Activated B cell treated with CpG ODN at 0.5 μM for 24 hours (primary cell): ENCODE measurements at regions not wholly inside any gene's neighbourhood (a gene's known extent, or its start where the extent isn't known, plus 50 kb on each side); places are given as distances from the start of the nearest gene placed in this dataset.

ENCODE experiments used
- ATAC-seq: fragments of 200-7000 bp; cut with Tn5 transposase; one replicate; pipeline ENCODE4 v1.10.0; 2021; ENCODE audit warnings: low read depth, mild to moderate bottlenecking, moderate library complexity
- CTCF ChIA-PET: fragments of 350-600 bp; sonication (Branson Sonifier 250); formaldehyde crosslinking; loops from one replicate; lab custom pipeline; 2021; ENCODE audit warnings: antibody characterized with exemption; lab: Charles Lee
- POLR2A ChIA-PET: fragments of 350-600 bp; sonication (Branson Sonifier 250); formaldehyde crosslinking; loops from one replicate; lab custom pipeline; 2021; ENCODE audit warnings: antibody characterized with exemption; lab: Charles Lee
- DNase-seq: peaks from one replicate; pipeline ENCODE4 v3.0.0; 2022
- H3K27ac Mint-ChIP-seq: one replicate; pipeline ENCODE4 v1.8.0; 2020; ENCODE audit warnings: mixed read lengths
- H3K27me3 Mint-ChIP-seq: one replicate; pipeline ENCODE4 v1.8.0; 2021; ENCODE audit warnings: mixed read lengths
- H3K36me3 Mint-ChIP-seq: one replicate; pipeline ENCODE4 v1.8.0; 2021; ENCODE audit warnings: low read depth, mixed read lengths
- H3K4me1 Mint-ChIP-seq: one replicate; pipeline ENCODE4 v1.8.0; 2021; ENCODE audit warnings: mixed read lengths
- H3K4me3 Mint-ChIP-seq: one replicate; pipeline ENCODE4 v1.8.0; 2020; ENCODE audit warnings: mild to moderate bottlenecking, mixed read lengths
- H3K9me3 Mint-ChIP-seq: one replicate; pipeline ENCODE4 v1.8.0; 2020; ENCODE audit warnings: mixed read lengths
- CTCF ChIP-seq: fragments of 200-600 bp; IDR thresholded peaks from one replicate; pipeline ENCODE4 v1.8.0; 2022; ENCODE audit warnings: antibody characterized with exemption, mild to moderate bottlenecking
- intact Hi-C: fragments of 100-400 bp; cut with micrococcal nuclease; formaldehyde crosslinking; loops from one replicate; pipeline ENCODE4 v1.15.1; 2024

GRCh38 chr2:60400462-60401246, 152.8 kb downstream of the BCL11A start:
- Mint-ChIP-seq H3K36me3 (peaks cover 4% of the 10 kb centered on the region), H3K4me1 (peaks cover 54% of the 10 kb centered on the region), H3K27me3 (no peaks in the 10 kb centered on the region), H3K9me3 (no peaks in the 10 kb centered on the region), H3K27ac (peak overlapping the region; percentile 88), H3K4me3 (peak overlapping the region; percentile 56)
- CTCF ChIA-PET, result no interaction called here
- POLR2A ChIA-PET, result interaction anchor here (0.6 to 2.5 kb wide), 10 partner anchors 9 to 498 kb away, joined by 3 to 11 read pairs (median 6); no protein-coding TSS in a partner anchor
- intact Hi-C loops, result loop anchor here (1.0 kb wide), 1 partner anchor 8 kb away; no protein-coding TSS in a partner anchor
- DNase-seq (no peak), ATAC-seq (peak; percentile 81)
- no peak for TF ChIP-seq CTCF

GRCh38 chr2:60394463-60394862, 159.0 kb downstream of the BCL11A start:
- ChIA-PET POLR2A (no interaction called here), CTCF (no interaction called here)
- intact Hi-C loops, result no loop called here
- no peaks in the 10 kb centered on the region for H3K9me3 Mint-ChIP-seq
- ATAC-seq, result no peak
- no peak overlapping the region for H3K27ac Mint-ChIP-seq
- TF ChIP-seq CTCF, result no peak
- no peak for DNase-seq
- no peak overlapping the region for H3K4me3 Mint-ChIP-seq
- no peaks in the 10 kb centered on the region for H3K27me3 Mint-ChIP-seq
- H3K4me1 Mint-ChIP-seq, result peaks cover 52% of the 10 kb centered on the region
- peaks cover 4% of the 10 kb centered on the region for H3K36me3 Mint-ChIP-seq

- intact Hi-C loops, result loop anchor here (1.0 to 2.0 kb wide), 4 partner anchors 8 to 31 kb away; no protein-coding TSS in a partner anchor
- H3K9me3 Mint-ChIP-seq, result no peaks in the 10 kb centered on the region
- ChIA-PET POLR2A (interaction anchor here (0.6 to 1.7 kb wide), 9 partner anchors 8 to 180 kb away, joined by 3 to 12 read pairs (median 4); no protein-coding TSS in a partner anchor), CTCF (interaction anchor here (0.6 kb wide), 1 partner anchor 30 kb away, joined by 3 read pairs; no protein-coding TSS in a partner anchor)
- H3K4me3 Mint-ChIP-seq, result peak overlapping the region; percentile 53
- peaks cover 57% of the 10 kb centered on the region for H3K4me1 Mint-ChIP-seq
- no peak for DNase-seq
- peak overlapping the region; percentile 76 for H3K27ac Mint-ChIP-seq
- TF ChIP-seq CTCF, result no peak
- H3K27me3 Mint-ChIP-seq, result no peaks in the 10 kb centered on the region
- peaks cover 3% of the 10 kb centered on the region for H3K36me3 Mint-ChIP-seq
- peak; percentile 53 for ATAC-seq
Observed at GRCh38 chr2:60391649-60392375, 161.6 kb downstream of the BCL11A start.

- H3K27ac Mint-ChIP-seq, result peak overlapping the region; percentile 76
- TF ChIP-seq CTCF, result no peak
- H3K4me3 Mint-ChIP-seq, result peak overlapping the region; percentile 53
- ChIA-PET CTCF (interaction anchor here (0.6 kb wide), 1 partner anchor 30 kb away, joined by 3 read pairs; no protein-coding TSS in a partner anchor), POLR2A (interaction anchor here (0.6 to 1.7 kb wide), 7 partner anchors 9 to 180 kb away, joined by 3 to 12 read pairs (median 5); no protein-coding TSS in a partner anchor)
- H3K27me3 Mint-ChIP-seq, result no peaks in the 10 kb centered on the region
- DNase-seq (no peak), ATAC-seq (peak; percentile 73)
- peaks cover 2% of the 10 kb centered on the region for H3K36me3 Mint-ChIP-seq
- intact Hi-C loops, result loop anchor here (2.0 kb wide), 2 partner anchors 18 to 30 kb away; no protein-coding TSS in a partner anchor
- no peaks in the 10 kb centered on the region for H3K9me3 Mint-ChIP-seq
- peaks cover 56% of the 10 kb centered on the region for H3K4me1 Mint-ChIP-seq
Observed at GRCh38 chr2:60391230-60391629, 162.2 kb downstream of the BCL11A start.
